ENCODE measurements at regions not wholly inside any gene's neighbourhood (a gene's known extent, or its start where the extent isn't known, plus 50 kb on each side); places are given as distances from the start of the nearest gene placed in this dataset.

- no peak for TF ChIP-seq CTCF (IDR thresholded peaks at IDR 0.05)
- TF ChIP-seq POLR2A (IDR thresholded peaks at IDR 0.05), result no peak
- TF ChIP-seq POLR2AphosphoS5 (IDR thresholded peaks at IDR 0.05), result no peak
These were observed 65.1 kb upstream of the THBS1 start for GRCh38 chr15:39515765-39516164.

Data from transverse colon (tissue), 4 donors.